ENCODE measurements at regions not wholly inside any gene's neighbourhood (a gene's known extent, or its start where the extent isn't known, plus 50 kb on each side); places are given as distances from the start of the nearest gene placed in this dataset.

DNA sequence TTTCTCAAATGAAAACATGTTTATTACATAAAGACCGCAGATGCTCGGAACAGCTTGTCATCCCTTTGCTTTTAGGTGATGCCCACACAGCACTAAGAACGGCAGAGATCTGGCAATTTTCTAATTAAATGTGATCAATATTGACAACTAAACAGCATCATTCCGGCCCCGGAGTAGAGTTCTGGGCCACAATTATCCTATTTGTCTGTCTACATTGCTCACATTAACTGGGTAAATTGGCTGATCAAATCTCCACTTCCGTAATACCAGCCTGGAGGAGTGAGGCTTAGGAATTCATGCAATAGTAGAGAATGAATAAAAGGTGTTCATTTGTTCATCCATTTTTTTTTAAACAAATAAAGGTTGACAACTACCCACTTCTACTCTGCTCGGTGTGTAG is 245.1 kb upstream of the C9orf72 start:
- TF ChIP-seq, protein P1, sequence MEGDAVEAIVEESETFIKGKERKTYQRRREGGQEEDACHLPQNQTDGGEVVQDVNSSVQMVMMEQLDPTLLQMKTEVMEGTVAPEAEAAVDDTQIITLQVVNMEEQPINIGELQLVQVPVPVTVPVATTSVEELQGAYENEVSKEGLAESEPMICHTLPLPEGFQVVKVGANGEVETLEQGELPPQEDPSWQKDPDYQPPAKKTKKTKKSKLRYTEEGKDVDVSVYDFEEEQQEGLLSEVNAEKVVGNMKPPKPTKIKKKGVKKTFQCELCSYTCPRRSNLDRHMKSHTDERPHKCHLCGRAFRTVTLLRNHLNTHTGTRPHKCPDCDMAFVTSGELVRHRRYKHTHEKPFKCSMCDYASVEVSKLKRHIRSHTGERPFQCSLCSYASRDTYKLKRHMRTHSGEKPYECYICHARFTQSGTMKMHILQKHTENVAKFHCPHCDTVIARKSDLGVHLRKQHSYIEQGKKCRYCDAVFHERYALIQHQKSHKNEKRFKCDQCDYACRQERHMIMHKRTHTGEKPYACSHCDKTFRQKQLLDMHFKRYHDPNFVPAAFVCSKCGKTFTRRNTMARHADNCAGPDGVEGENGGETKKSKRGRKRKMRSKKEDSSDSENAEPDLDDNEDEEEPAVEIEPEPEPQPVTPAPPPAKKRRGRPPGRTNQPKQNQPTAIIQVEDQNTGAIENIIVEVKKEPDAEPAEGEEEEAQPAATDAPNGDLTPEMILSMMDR (IDR thresholded peaks at IDR 0.05) = no peak
- no peak for TF ChIP-seq POLR2AphosphoS5 (IDR thresholded peaks at IDR 0.05)
- TF ChIP-seq POLR2A (IDR thresholded peaks at IDR 0.05) = no peak

Data from prostate gland (tissue), 2 donors.